ENCODE measurements at regions not wholly inside any gene's neighbourhood (a gene's known extent, or its start where the extent isn't known, plus 50 kb on each side); places are given as distances from the start of the nearest gene placed in this dataset.

DNA sequence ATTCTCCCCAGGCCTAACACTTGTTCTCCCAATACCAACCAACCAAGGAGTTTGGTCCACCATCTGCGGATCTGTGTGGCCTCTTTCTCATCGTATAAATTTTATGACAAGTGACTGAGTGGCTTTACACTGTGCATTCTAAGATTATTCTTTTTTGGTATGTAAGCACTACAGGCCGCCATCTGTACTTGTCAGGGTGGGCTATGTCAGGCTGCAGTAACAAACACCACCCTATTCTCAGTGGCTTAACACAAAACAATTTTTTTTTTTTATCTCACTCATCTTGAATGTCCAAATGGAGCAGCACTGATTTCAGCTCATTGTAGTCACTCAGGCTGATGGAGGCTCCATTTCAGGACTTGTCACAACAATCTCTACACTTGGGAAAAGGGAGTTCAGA, 412.7 kb upstream of the MIR17HG start:
- TF ChIP-seq, protein P1, sequence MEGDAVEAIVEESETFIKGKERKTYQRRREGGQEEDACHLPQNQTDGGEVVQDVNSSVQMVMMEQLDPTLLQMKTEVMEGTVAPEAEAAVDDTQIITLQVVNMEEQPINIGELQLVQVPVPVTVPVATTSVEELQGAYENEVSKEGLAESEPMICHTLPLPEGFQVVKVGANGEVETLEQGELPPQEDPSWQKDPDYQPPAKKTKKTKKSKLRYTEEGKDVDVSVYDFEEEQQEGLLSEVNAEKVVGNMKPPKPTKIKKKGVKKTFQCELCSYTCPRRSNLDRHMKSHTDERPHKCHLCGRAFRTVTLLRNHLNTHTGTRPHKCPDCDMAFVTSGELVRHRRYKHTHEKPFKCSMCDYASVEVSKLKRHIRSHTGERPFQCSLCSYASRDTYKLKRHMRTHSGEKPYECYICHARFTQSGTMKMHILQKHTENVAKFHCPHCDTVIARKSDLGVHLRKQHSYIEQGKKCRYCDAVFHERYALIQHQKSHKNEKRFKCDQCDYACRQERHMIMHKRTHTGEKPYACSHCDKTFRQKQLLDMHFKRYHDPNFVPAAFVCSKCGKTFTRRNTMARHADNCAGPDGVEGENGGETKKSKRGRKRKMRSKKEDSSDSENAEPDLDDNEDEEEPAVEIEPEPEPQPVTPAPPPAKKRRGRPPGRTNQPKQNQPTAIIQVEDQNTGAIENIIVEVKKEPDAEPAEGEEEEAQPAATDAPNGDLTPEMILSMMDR (conservative IDR thresholded peaks at IDR 0.05; ENCODE audit: low read depth, low read length): no peak
- no peak for TF ChIP-seq EZH2 (IDR thresholded peaks at IDR 0.05; ENCODE audit: low read length, unreplicated experiment)
